ENCODE measurements at regions not wholly inside any gene's neighbourhood (a gene's known extent, or its start where the extent isn't known, plus 50 kb on each side); places are given as distances from the start of the nearest gene placed in this dataset.

DNA sequence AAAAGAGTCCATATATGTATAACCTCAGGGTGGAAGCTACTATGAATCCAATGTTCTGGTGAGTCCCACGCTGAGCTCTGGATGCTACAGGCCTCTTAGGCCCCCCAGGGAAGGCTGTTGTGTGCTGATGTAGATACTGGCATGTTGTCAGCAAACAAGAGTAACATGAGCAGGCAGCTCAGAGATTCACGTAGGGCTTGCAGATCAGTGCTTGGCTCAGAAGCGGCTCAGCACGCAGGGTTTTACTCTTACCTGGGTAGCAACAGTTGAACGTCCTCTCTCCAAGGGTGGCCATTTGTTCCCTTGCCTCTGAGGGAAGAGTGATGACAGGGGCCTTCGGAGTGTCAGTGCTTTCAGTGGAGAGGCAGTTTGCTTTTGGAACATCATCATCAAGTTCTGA is 93.4 kb downstream of the ZFP64 start:
- H3K4me1 Mint-ChIP-seq = peaks cover under 1% of the 10 kb centered on the region
- H3K4me3 Mint-ChIP-seq = no peak overlapping the region
- ATAC-seq = no peak
- H3K9me3 Mint-ChIP-seq = no peaks in the 10 kb centered on the region
- no peak for DNase-seq
- peaks cover 9% of the 10 kb centered on the region for H3K27me3 Mint-ChIP-seq
- H3K27ac Mint-ChIP-seq = no peak overlapping the region

DNA sequence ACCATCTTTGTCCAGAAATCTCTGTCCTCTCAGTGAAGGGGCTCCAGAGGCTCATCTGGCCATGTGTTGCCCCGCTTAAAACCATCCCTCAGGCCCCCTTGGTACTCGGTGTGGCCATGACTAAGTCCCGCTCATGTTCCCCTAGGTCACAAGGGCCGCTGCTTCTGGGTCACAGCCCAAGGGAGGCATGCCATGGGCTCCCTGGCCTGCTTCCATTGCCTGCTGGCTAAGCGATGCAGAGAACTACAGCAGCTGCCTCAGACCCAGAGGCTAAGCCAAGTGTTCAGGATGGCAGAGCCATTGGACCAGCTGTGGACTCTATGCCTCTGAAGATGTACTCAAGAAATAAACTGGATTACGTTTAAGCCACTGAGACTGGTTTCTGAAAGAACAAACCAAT is 95.5 kb downstream of the ZFP64 start:
- Mint-ChIP-seq H3K27me3 (no peaks in the 10 kb centered on the region), H3K4me1 (no peaks in the 10 kb centered on the region), H3K9me3 (no peaks in the 10 kb centered on the region), H3K27ac (no peak overlapping the region), H3K4me3 (no peak overlapping the region)
- DNase-seq (no peak), ATAC-seq (no peak)

DNA sequence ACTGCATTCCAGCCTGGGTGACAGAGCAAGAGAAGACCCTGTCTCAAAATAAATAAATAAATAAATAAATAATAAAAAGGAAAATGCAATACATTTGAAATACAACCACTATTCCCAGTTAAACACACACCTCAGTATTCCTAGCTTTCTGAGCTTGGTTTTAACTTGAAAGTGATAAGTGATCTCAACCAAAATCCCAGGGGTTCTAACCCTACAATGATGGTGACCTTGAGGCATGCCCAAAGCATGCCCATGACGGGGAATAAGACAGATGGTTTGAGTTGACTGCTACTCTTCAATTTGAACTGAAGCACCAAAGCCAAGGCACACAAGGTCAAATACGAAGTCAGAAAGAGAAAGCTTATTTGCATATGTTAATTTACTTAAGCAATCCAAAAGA is 96.9 kb downstream of the ZFP64 start:
- Mint-ChIP-seq H3K4me1 (no peaks in the 10 kb centered on the region), H3K9me3 (no peaks in the 10 kb centered on the region), H3K27me3 (no peaks in the 10 kb centered on the region), H3K4me3 (no peak overlapping the region), H3K27ac (no peak overlapping the region)
- no peak for ATAC-seq
- no peak for DNase-seq

DNA sequence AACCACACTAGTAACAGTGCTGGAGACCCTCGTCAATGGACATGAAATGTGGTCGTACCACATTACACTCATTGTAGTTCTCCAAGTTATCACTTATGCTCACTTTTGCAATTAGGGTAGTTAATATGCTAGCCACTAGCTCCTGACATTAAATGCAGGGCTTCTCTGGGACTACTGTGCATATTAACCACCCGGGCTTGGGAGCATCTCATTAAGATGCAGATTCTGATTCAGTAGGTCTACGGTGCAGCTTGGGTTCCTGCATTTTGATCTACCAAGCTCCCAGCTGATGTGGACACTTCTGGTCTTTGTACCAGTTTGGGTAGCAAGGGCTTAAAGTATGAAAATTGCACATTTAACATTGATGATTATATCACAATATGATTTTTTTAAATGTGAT is 98.0 kb downstream of the ZFP64 start:
- ATAC-seq = no peak
- no peak for DNase-seq
- no peak overlapping the region for H3K27ac Mint-ChIP-seq
- H3K9me3 Mint-ChIP-seq = peaks cover 5% of the 10 kb centered on the region in 2 donors
- no peaks in the 10 kb centered on the region for H3K4me1 Mint-ChIP-seq
- no peak overlapping the region for H3K4me3 Mint-ChIP-seq
- H3K27me3 Mint-ChIP-seq = no peaks in the 10 kb centered on the region

DNA sequence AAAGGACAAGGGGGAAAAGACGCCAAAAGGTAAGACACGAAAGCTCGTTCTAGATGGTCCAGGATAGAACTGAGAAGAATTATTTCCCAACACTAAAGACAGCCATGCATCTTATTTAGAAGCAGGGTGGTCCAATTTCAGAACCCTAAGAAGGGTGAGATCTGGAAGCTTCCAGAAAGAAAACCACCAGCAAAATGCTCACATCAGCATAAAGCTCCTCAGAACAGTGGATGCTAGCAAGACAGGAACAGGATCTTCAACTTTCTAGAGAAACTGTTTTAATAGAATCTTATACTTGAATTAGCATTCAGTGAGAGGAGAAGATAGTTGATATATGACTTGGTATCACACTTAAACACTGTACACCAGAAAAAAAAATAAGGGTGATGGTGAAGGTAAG is 101.5 kb downstream of the ZFP64 start:
- ATAC-seq (no peak), DNase-seq (no peak)
- no peaks in the 10 kb centered on the region for H3K4me1 Mint-ChIP-seq
- peaks cover 14 to 21% of the 10 kb centered on the region in 2 donors for H3K9me3 Mint-ChIP-seq
- H3K27ac Mint-ChIP-seq = no peak overlapping the region
- H3K27me3 Mint-ChIP-seq = no peaks in the 10 kb centered on the region
- no peak overlapping the region for H3K4me3 Mint-ChIP-seq

DNA sequence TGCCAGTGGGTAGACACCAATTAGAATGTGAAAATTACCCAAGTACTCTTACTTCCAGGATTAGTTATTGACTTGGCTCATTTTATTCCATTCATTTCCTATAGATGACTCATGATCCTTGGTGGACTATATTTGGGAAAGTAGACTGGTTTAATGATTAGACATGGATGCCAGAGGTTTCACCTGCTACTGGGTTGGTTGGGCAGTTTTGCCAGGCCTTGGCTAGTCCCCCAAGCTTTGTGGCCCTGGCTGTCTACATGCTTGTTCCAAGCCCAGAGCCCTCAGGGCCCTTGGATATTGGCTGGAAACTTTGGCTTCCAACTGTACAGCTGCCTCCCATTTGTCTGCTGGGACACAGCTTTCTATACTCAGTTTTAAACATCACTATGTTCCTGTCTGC is 104.1 kb downstream of the ZFP64 start:
- ATAC-seq = no peak
- Mint-ChIP-seq H3K27me3 (no peaks in the 10 kb centered on the region), H3K4me3 (no peak overlapping the region), H3K9me3 (peaks cover 14 to 21% of the 10 kb centered on the region in 2 donors), H3K4me1 (peaks cover 10% of the 10 kb centered on the region), H3K27ac (no peak overlapping the region)
- no peak for DNase-seq

DNA sequence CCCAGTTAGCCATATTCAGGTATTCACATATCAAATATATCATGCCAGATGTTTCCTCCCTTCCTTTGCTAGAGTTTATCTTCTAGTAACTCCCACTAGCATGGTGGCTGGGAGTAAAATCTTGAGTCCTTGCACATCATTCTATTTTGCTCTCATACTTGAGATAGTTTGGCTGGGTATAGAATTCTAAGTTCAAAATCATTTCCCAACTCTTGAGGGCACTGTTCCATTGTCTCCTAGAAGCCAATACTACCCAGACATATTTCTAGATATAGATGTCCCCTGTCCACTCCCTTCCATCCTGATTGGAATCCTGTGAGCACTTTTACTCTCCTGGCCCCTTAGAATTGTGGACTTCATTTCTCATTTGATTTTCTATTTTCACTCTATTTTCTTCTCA is 104.7 kb downstream of the ZFP64 start:
- DNase-seq (no peak), ATAC-seq (no peak)
- H3K4me1 Mint-ChIP-seq = peaks cover 10% of the 10 kb centered on the region
- H3K4me3 Mint-ChIP-seq = no peak overlapping the region
- H3K27ac Mint-ChIP-seq = no peak overlapping the region
- peaks cover 14 to 21% of the 10 kb centered on the region in 2 donors for H3K9me3 Mint-ChIP-seq
- no peaks in the 10 kb centered on the region for H3K27me3 Mint-ChIP-seq

DNA sequence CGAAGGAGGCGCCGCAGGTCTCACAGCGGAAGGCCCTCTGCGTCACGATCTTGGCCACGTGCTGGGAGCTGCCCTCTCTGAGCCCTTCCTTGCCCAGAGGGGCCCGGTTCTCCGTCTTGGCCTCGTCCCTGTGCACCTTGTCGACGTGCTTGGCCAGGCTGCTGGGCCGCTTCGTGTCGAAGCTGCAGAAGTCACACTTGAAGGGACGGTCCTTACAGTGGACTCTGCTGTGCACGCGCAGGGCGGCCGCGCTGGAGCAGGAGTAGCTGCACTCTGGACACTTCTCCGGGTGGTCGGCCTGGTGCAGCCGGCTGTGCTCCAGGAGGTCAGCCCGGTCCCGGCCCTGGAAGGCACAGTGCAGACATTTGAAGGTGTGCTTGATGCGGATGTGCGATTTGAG is 106.9 kb downstream of the ZFP64 start:
- Mint-ChIP-seq H3K27ac (no peak overlapping the region), H3K9me3 (peaks cover 14 to 21% of the 10 kb centered on the region in 2 donors), H3K4me3 (no peak overlapping the region), H3K4me1 (peaks cover 10% of the 10 kb centered on the region), H3K27me3 (no peaks in the 10 kb centered on the region)
- DNase-seq (no peak), ATAC-seq (no peak)

DNA sequence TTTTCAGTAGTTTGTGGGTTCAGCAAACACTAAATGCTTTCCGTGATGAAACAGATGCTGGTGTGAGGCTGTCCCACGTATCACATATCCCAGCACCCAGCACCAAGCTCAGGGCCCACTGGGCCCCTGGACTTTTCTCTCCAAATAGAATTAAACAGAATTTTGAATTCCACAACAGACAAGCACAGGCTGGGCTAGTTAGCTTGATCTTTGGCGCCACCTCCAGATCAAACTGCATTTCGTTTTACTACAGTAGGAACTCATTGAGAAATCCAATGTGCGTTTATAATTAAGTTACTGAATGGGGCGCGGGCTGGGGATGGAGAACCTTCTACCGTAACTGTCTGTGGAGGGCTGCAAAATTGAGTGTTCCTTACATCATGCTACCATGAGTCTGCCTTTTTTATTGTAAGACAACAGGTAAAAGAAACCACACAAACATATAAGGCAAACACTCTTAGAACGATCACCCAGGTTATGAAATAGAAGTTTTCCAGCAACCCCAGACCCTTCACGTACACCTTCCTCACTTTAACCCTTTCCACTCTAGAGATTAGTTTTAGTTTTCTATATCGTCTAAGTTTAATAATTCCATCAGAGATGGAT is 107.8 kb downstream of the ZFP64 start:
- DNase-seq = peak; percentile 47 to 55

DNA sequence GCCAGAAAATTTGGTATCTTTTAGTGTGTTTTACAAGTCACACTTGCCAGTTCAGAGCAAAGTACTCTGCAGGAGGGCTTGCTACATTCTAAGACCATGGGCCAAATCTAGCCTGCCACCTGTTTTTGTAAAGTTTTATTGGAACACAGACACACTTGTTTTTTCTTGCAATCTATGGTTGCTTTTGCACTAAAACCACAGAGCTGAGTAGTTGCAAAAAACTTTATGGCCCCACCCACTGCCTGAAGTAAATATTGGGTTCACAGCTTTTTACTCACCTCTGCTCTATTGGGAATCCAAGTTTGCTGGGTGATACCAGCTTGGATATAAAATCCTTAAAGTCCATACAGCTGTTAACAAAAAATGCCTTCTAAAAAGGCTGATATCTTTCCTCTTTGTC is 109.0 kb downstream of the ZFP64 start:
- Mint-ChIP-seq H3K4me3 (no peak overlapping the region), H3K4me1 (peaks cover 10% of the 10 kb centered on the region), H3K27me3 (no peaks in the 10 kb centered on the region), H3K9me3 (peaks cover 6 to 8% of the 10 kb centered on the region in 2 donors), H3K27ac (peak overlapping the region in 1 of 2 donors; percentile 54)
- no peak for DNase-seq
- ATAC-seq = no peak

More for the DNA sequence above, 107.8 kb downstream of the ZFP64 start:
- H3K4me3 Mint-ChIP-seq = no peak overlapping the region
- no peaks in the 10 kb centered on the region for H3K27me3 Mint-ChIP-seq
- H3K9me3 Mint-ChIP-seq = peaks cover 11 to 17% of the 10 kb centered on the region in 2 donors
- H3K27ac Mint-ChIP-seq = no peak overlapping the region
- peaks cover 10% of the 10 kb centered on the region for H3K4me1 Mint-ChIP-seq
- ATAC-seq = peak; percentile 63

DNA sequence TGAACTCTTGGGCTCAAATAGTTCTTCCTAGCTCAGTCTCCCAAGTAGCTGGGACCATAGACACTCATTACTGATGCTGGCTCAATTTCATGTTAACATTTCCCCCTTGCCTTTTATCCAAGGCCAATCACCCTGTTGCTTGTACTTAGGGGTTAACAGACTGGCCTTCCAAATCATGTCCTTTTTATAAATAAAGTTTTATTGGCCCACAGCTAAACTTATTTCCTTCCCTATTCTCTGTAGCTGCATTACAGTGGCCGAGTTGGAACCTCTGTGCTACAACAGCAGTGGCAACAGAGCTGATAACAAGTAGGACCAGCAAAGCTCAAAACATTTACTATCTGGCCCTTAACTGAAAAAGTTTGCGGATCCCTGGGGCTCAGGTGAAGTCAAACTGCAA is 109.8 kb downstream of the ZFP64 start:
- H3K27ac Mint-ChIP-seq = peak overlapping the region in 1 of 2 donors; percentile 54
- ATAC-seq (no peak), DNase-seq (no peak)
- H3K4me3 Mint-ChIP-seq = no peak overlapping the region
- H3K9me3 Mint-ChIP-seq = peaks cover 0 to under 1% of the 10 kb centered on the region in 2 donors
- no peaks in the 10 kb centered on the region for H3K27me3 Mint-ChIP-seq
- H3K4me1 Mint-ChIP-seq = peaks cover 10% of the 10 kb centered on the region

DNA sequence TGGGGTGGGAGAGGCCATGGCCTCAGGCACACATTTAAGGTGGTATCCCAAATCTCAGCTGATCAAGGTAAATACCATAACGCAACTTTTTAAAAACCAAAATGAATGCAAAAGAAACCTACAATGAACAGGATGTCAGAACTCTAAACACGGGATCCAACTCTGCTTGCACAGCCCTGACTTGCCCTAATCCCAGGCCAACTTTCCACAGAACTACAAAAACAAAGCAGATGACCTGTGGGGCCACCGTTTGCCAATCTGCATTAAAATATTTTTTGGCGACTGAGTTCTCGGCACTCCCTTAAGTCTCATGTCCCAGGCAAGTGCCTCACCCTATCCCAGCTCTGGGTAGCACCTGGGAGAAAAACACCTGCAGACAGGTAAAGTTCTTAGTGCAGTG is 110.5 kb downstream of the ZFP64 start:
- H3K4me1 Mint-ChIP-seq = peaks cover 10% of the 10 kb centered on the region
- H3K27ac Mint-ChIP-seq = peak overlapping the region in 1 of 2 donors; percentile 19
- DNase-seq (no peak), ATAC-seq (no peak)
- H3K9me3 Mint-ChIP-seq = no peaks in the 10 kb centered on the region
- no peaks in the 10 kb centered on the region for H3K27me3 Mint-ChIP-seq
- no peak overlapping the region for H3K4me3 Mint-ChIP-seq

DNA sequence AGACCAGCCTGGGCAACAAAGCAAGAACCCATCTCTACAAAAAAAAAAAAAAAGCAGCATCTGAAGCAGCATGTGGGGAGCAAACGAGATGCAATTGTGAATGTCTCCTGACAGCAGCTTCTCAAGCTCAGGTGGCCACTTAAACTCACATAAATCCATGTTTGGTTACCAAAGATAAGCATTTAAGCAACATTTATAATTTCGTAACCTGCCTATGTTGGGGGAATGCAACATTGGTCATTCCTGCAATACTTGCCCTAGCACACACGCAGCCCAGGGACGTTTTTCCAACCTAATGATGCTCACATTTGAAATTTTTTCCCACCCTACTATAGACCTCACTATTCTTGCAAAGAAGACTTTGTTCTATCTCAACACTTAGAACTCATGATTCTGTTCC is 113.3 kb downstream of the ZFP64 start:
- H3K27ac Mint-ChIP-seq = no peak overlapping the region
- no peak for ATAC-seq
- peaks cover 5% of the 10 kb centered on the region for H3K4me1 Mint-ChIP-seq
- no peak overlapping the region for H3K4me3 Mint-ChIP-seq
- no peak for DNase-seq
- no peaks in the 10 kb centered on the region for H3K27me3 Mint-ChIP-seq
- no peaks in the 10 kb centered on the region for H3K9me3 Mint-ChIP-seq

DNA sequence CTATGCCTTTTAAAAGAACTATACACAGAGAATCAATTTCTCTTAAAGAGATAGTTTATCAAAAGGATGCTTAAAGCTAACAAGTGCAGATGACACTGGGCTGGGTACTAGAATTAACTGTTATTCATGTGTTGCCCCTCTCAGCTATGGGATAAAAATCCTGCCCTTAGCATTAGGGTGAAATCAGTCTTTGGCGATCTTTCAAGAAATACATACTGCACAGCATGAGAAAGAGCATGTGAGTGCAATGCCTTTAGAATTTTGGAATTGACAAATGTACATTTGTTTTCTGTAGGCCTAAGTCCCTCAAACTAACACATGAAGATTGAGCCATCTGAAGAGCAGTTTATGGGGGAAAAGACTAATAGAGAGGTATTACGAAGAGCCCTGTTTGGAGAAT is 115.4 kb downstream of the ZFP64 start:
- no peaks in the 10 kb centered on the region for H3K9me3 Mint-ChIP-seq
- no peak for DNase-seq
- no peaks in the 10 kb centered on the region for H3K27me3 Mint-ChIP-seq
- H3K4me3 Mint-ChIP-seq = no peak overlapping the region
- no peak for ATAC-seq
- no peaks in the 10 kb centered on the region for H3K4me1 Mint-ChIP-seq
- no peak overlapping the region for H3K27ac Mint-ChIP-seq

DNA sequence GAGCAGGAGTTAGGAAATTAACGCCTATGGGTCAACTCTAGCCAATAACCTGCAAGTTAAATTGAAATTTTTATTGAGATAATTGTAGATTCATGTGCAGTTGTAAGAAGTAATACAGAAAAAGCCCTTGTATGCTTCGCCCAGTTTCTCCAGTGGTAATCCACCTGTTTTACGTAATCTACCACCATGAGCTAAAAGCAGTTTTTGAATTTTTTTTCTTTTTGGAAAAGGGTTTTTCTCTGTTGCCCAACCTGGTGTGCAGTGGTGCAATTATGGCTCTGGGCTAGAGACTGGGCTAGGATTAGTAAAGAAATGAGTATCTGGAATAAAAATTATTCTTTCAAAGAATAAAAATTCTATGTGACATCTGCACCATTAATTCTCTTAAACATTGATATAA is 116.2 kb downstream of the ZFP64 start:
- no peaks in the 10 kb centered on the region for H3K9me3 Mint-ChIP-seq
- ATAC-seq (no peak), DNase-seq (no peak)
- H3K4me3 Mint-ChIP-seq = no peak overlapping the region
- H3K27me3 Mint-ChIP-seq = no peaks in the 10 kb centered on the region
- no peak overlapping the region for H3K27ac Mint-ChIP-seq
- H3K4me1 Mint-ChIP-seq = no peaks in the 10 kb centered on the region

DNA sequence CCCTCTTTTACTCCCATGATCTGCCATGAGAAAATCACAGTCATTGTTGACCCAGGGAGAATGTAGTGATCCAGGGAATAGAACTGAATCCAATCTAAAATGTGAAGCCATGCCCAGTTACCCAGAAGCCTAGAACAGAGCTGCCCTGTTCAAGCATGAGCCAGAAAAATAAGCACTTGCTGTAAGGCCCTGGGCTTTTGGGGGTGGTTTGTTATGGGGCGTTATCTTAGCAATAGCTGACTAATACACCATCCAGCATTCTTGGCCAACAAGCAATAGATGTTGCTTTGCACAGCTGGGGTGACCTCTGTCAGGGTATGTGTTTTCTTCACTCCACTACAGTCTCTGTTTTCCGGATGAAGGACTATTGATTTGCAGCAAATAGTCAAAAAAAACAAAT is 120.4 kb downstream of the ZFP64 start:
- Mint-ChIP-seq H3K27me3 (no peaks in the 10 kb centered on the region), H3K4me3 (no peak overlapping the region), H3K4me1 (no peaks in the 10 kb centered on the region), H3K9me3 (no peaks in the 10 kb centered on the region), H3K27ac (no peak overlapping the region)
- ATAC-seq (no peak), DNase-seq (no peak)

DNA sequence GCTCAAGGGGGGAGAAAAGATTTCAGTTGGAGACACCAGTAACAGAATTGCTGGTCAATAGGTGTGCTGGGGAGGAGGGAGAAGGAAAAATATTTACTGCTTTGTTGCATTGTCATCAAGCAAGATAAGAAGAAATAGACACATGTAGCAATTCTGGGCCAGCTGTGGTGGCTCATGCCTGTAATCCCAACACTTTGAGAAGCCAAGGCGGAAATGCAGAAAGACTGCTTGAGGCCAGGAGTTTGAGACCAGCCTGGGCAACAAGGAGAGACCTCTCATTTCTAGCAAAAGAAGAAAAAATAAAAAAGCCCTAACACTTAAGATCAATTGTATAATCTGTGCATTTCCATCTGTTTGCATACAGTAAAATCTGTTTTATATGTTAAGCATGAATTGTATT is 126.6 kb downstream of the ZFP64 start:
- ATAC-seq (no peak), DNase-seq (no peak)
- no peak overlapping the region for H3K27ac Mint-ChIP-seq
- no peaks in the 10 kb centered on the region for H3K27me3 Mint-ChIP-seq
- no peaks in the 10 kb centered on the region for H3K9me3 Mint-ChIP-seq
- H3K4me3 Mint-ChIP-seq = no peak overlapping the region
- H3K4me1 Mint-ChIP-seq = no peaks in the 10 kb centered on the region

All from stimulated activated naive CD8-positive, alpha-beta T cell treated with anti-CD3 and anti-CD28 coated beads, Interleukin-15, amount 100 ng/mL, for 72 hours (primary cell).